ENCODE measurements at regions not wholly inside any gene's neighbourhood (a gene's known extent, or its start where the extent isn't known, plus 50 kb on each side); places are given as distances from the start of the nearest gene placed in this dataset.

DNA sequence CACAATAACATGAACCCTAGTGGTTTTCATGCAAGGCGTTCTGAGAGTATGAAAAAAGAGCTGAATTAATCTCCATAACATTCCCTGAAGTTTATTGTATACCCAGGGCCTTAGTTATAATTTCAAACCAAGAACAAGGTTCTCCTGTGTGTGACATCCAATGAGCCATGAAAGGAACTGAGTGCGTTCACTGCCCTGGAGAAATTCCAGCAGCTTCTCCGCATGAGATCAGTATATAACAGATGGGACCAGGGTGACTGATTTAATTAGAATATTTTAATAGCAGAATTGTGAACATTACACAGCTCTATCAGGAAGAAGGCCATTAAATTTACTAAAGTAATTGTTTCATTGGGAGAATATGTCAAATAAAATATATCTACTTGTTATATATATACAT lies 1190.5 kb upstream of the SLC10A2 start:
- Histone ChIP-seq H3K9me3 (no peaks in the 10 kb centered on the region), H3K4me3 (no peak overlapping the region), H3K36me3 (no peaks in the 10 kb centered on the region), H3K4me1 (no peaks in the 10 kb centered on the region), H3K27ac (no peak overlapping the region), H3K27me3 (no peaks in the 10 kb centered on the region)
- no peak for TF ChIP-seq CTCF (IDR thresholded peaks at IDR 0.05)
- TF ChIP-seq POLR2A (IDR thresholded peaks at IDR 0.05), result no peak
- no peak for DNase-seq
- intact Hi-C loops (cut with DNase I; ENCODE audit: low total_unique reads), result no loop called here

DNA sequence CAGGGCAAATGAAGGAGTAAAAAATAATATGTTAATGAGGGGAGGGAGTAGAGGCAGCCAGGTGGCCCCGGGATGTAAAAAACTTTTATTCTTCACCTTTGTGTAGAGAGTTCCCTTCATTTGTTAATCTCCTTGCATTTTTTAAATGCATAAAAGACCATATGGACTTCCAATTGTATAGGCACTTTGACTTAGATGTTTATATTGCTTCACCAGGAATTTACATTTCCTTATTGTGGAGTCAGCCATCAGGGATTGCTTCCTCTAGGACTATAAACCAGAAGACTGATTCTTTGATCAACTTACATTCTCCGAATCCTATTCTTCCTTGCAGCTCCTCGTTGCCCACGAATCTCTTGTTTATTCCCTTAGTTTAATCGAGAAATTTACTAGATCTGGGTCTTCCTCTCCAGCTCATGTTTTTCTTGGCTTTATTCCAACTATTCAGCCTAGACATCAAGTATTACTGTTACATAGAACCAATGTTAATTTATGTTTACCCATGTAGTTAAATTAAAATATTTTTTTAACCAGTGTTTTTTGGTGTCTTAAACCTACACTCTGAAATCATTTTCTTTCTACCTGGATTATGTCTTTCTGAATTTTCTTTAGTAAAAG lies 1187.0 kb upstream of the SLC10A2 start:
- DNase-seq, result no peak
- Histone ChIP-seq H3K4me1 (no peaks in the 10 kb centered on the region), H3K9me3 (no peaks in the 10 kb centered on the region), H3K36me3 (no peaks in the 10 kb centered on the region), H3K4me3 (no peak overlapping the region), H3K27ac (no peak overlapping the region), H3K27me3 (no peaks in the 10 kb centered on the region)
- intact Hi-C loops (cut with DNase I; ENCODE audit: low total_unique reads), result no loop called here
- TF ChIP-seq CTCF (IDR thresholded peaks at IDR 0.05), result no peak
- TF ChIP-seq POLR2A (IDR thresholded peaks at IDR 0.05), result no peak

GRCh38 chr13:104251931-104252330 lies 1185.7 kb upstream of the SLC10A2 start:
- Histone ChIP-seq H3K4me3 (no peak overlapping the region), H3K27me3 (no peaks in the 10 kb centered on the region), H3K27ac (no peak overlapping the region), H3K9me3 (no peaks in the 10 kb centered on the region), H3K4me1 (no peaks in the 10 kb centered on the region), H3K36me3 (no peaks in the 10 kb centered on the region)
- intact Hi-C loops (cut with DNase I; ENCODE audit: low total_unique reads), result no loop called here
- DNase-seq, result no peak
- TF ChIP-seq CTCF (IDR thresholded peaks at IDR 0.05) (no peak), POLR2A (IDR thresholded peaks at IDR 0.05) (no peak)

DNA sequence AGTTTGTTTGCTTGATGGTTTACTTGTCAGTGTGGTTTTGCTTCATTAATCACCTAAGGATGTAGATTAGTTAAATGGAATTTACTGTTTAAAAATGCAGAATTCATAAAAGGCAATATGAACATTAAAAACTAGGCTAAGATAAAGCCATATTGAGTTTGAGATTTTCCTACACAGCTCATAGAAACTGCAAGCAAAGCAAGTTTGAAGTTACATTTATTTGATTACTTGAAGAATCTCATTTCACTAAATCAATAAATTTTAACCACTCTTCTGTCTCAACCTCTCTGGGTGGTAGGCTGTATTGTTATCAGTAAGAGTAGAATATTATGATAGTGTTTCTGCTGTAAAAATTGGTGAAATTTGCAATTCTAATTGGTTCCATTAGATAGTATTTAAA lies 1180.7 kb upstream of the SLC10A2 start:
- Histone ChIP-seq H3K36me3 (peaks cover 0 to 3% of the 10 kb centered on the region in 2 donors), H3K9me3 (no peaks in the 10 kb centered on the region), H3K27me3 (no peaks in the 10 kb centered on the region), H3K27ac (no peak overlapping the region), H3K4me3 (no peak overlapping the region), H3K4me1 (no peaks in the 10 kb centered on the region)
- TF ChIP-seq CTCF (IDR thresholded peaks at IDR 0.05) (no peak), POLR2A (IDR thresholded peaks at IDR 0.05) (no peak)
- intact Hi-C loops (cut with DNase I; ENCODE audit: low total_unique reads), result no loop called here
- no peak for DNase-seq

DNA sequence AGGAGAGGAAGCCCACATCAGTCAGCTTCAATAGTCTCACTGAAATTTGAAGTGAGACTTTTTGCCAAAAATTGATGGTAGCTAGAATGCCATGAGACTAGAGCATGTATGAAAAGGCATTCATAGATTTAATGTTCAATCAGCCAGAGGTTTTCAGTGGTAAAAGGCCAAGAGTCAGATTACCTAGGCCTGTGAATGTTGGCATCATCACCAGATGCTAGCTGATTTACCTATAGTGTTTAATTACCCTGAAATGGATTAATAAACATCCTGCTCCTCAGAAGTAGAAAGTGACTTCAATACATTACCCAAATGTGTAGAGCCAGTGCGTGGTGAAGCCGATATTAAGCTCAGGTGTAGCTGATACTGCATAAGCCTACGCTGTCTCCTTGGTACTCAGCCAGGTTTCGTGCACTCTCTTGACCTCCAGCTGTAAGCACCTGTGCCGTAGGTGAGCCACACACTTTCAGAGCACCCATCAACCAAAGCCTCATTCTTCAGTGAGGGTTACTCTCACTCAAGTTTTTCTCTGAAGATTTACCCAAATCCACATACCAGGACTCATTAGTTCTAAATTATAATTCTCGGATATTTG lies 1140.3 kb upstream of the SLC10A2 start:
- TF ChIP-seq POLR2A (IDR thresholded peaks at IDR 0.05) (no peak), CTCF (IDR thresholded peaks at IDR 0.05) (no peak)
- H3K9me3 ChIP-seq, result no peaks in the 10 kb centered on the region
- no peaks in the 10 kb centered on the region for H3K36me3 ChIP-seq
- no peak for DNase-seq
- H3K4me3 ChIP-seq, result no peak overlapping the region
- H3K4me1 ChIP-seq, result no peaks in the 10 kb centered on the region
- no peak overlapping the region for H3K27ac ChIP-seq
- intact Hi-C loops (cut with DNase I; ENCODE audit: low total_unique reads), result no loop called here
- H3K27me3 ChIP-seq, result no peaks in the 10 kb centered on the region
